Brain microvascular endothelial cell (primary cell): ENCODE measurements at regions not wholly inside any gene's neighbourhood (a gene's known extent, or its start where the extent isn't known, plus 50 kb on each side); places are given as distances from the start of the nearest gene placed in this dataset.

Experiments
- DNase-seq: peaks from one replicate; pipeline ENCODE4 v3.0.0-alpha.2; 2020
- H3K27ac ChIP-seq: fragments of 250-450 bp; sonication (Bioruptor Pico); 2 replicates; pipeline ENCODE4 v1.5.1; 2020; ENCODE audit warnings: mild to moderate bottlenecking, moderate library complexity
- H3K27me3 ChIP-seq: fragments of 250-450 bp; sonication (Bioruptor Pico); replicated peaks from 2 replicates; pipeline ENCODE4 v1.5.1; 2020; ENCODE audit warnings: mild to moderate bottlenecking
- H3K36me3 ChIP-seq: fragments of 250-450 bp; sonication (Bioruptor Pico); replicated peaks from 2 replicates; pipeline ENCODE4 v1.5.1; 2020; ENCODE audit warnings: mild to moderate bottlenecking
- H3K4me3 ChIP-seq: 2 replicates; pipeline ENCODE4 v1.5.1; 2011; ENCODE audit warnings: low read depth, mild to moderate bottlenecking, control low read depth, low read length, moderate library complexity
- CTCF ChIP-seq: IDR thresholded peaks from 2 replicates; pipeline ENCODE4 v1.5.1; 2011; ENCODE audit warnings: low read depth, mild to moderate bottlenecking, moderate library complexity, low read length, control low read depth, inconsistent platforms; ENCODE audit errors: missing control alignments
- in situ Hi-C: cut with HindIII; loops from 2 replicates; pipeline ENCODE4 v1.10.0; 2017; ENCODE audit warnings: low sequenced_read_pairs, low pct_ligation_motif_present

- no peak for TF ChIP-seq CTCF
- DNase-seq = no peak
- no peaks in the 10 kb centered on the region for H3K36me3 ChIP-seq
- in situ Hi-C loops = no loop called here
- no peaks in the 10 kb centered on the region for H3K27me3 ChIP-seq
- no peak overlapping the region for H3K4me3 ChIP-seq
- no peak overlapping the region for H3K27ac ChIP-seq
These were observed 399.0 kb upstream of the AGA start for GRCh38 chr4:177841258-177841657.

- no peak overlapping the region for H3K4me3 ChIP-seq
- in situ Hi-C loops = no loop called here
- TF ChIP-seq CTCF = no peak
- no peaks in the 10 kb centered on the region for H3K27me3 ChIP-seq
- no peak for DNase-seq
- no peak overlapping the region for H3K27ac ChIP-seq
- H3K36me3 ChIP-seq = no peaks in the 10 kb centered on the region
These were observed 411.0 kb upstream of the AGA start for GRCh38 chr4:177853229-177853628.

- Histone ChIP-seq H3K27me3 (no peaks in the 10 kb centered on the region), H3K36me3 (no peaks in the 10 kb centered on the region), H3K4me3 (no peak overlapping the region), H3K27ac (no peak overlapping the region)
- in situ Hi-C loops = no loop called here
- no peak for TF ChIP-seq CTCF
- DNase-seq = no peak
These were observed 413.4 kb upstream of the AGA start for GRCh38 chr4:177855507-177856197.

- H3K27me3 ChIP-seq = no peaks in the 10 kb centered on the region
These were observed 417.9 kb upstream of the AGA start for GRCh38 chr4:177860171-177860570.

GRCh38 chr4:177861551-177862094, 419.4 kb upstream of the AGA start:
- in situ Hi-C loops = no loop called here
- H3K27me3 ChIP-seq = no peaks in the 10 kb centered on the region

More at GRCh38 chr4:177860171-177860570, 417.9 kb upstream of the AGA start:
- H3K36me3 ChIP-seq = no peaks in the 10 kb centered on the region
- no peak for TF ChIP-seq CTCF
- in situ Hi-C loops = no loop called here
- no peak overlapping the region for H3K4me3 ChIP-seq
- H3K27ac ChIP-seq = no peak overlapping the region
- no peak for DNase-seq

More at GRCh38 chr4:177861551-177862094, 419.4 kb upstream of the AGA start:
- TF ChIP-seq CTCF = no peak
- no peak for DNase-seq
- H3K27ac ChIP-seq = no peak overlapping the region
- H3K4me3 ChIP-seq = no peak overlapping the region
- no peaks in the 10 kb centered on the region for H3K36me3 ChIP-seq
